ENCODE measurements at regions not wholly inside any gene's neighbourhood (a gene's known extent, or its start where the extent isn't known, plus 50 kb on each side); places are given as distances from the start of the nearest gene placed in this dataset.

DNA sequence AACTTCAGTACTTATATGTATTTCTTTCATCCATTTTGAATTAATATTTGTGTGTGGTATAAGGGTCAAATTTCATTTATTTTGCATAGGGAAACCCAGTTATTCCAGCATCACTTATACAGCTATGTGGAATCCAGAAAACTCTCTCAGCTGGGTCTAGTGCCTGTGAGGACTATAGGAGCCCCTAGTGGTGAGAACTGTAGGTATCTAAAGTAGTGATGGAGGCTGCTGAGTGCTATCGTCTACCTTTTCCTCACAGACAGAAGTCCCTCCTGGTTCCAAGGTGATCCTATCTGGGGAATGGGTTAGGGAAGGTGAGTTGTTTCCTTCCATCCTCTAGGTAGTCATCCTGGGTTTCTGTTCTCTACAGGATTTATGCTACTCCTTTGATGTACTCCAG lies 352.0 kb upstream of the C1orf87 start:
- peak; percentile 25 for DNase-seq (ENCODE audit: low spot score)

DNA sequence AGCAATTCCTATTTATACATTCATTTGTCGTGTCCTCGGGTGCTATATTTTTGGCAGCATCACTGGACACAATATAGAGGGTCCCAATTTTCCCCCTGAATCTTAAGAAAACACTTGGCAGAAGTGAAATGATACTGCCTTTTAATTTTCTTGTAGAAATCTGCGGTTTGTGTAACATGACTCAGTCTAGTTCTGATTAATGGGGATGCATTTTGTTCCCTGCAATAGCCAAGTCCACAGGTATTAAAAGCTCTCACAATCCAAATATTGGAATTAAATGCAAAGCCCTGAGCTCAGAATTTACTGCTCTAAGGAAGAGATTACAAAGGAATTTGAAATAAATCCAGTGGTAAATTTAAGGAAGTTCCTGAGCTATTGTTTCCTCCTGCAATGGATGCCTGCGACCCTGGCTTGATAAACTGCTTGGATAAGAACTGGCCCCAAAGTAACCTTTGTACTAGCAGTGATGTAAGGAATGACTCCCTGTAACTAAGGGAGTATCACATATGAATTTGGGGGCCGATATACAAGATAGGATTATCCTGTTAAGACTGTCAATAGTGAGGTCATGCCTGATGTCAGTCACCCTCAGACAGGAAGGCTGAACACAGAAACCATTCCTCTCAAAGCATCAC lies 349.7 kb upstream of the C1orf87 start:
- DNase-seq (ENCODE audit: low spot score), result no peak

DNA sequence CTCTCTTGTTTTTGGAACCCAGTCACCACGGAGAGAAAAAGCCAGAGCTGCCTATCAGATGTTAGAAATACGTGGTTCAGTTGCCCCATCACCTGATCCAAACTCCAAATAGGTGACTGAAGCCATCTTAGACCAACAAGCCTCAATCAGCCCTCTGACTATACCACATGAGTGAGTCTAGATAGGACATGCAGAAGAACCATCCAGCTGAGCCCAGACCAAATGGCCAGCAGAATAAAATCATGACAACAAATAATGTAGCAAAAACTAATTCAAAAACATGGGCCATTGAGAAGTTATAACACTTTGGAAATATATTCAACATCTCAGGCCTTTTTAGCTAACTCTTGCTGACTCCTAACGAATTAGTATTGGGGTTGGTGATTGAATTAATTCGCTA lies 348.4 kb upstream of the C1orf87 start:
- no peak for DNase-seq (ENCODE audit: low spot score)

DNA sequence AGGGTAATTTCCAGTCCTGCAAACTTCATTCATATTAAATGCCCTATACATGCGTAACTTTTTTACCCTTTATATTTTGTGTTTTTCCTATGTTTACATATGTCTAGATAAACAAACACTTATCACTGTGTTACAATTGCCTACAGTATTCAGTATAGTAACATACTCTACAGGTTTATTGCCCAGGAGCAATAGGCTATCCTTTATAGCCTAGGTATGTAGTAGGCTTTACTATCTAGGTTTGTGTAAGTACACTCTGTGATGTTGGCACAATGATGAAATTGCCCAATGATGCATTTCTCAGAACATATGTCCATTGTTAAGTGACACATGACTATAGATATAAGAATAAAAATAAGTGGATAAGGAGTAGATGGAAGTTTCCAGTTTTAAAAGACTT lies 345.5 kb upstream of the C1orf87 start:
- no peak for DNase-seq (ENCODE audit: low spot score)

DNA sequence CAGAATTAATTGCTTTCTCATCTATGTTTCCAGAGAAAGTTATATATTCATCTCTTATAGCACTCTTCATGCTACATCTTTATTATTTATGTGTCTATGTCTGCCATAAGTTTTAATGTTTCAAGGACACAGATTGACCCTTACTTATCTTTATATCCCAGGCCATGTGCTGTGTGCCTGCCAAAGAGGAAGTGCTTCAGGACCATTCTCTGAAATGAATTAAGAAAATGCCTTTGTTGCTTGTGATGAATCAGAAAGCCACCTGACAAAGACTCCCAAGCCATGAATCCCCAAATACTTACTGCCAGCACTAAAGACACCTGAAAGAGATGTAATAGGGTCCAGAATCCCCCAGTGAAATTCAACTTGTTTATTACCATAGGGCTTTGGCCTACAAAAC lies 342.1 kb upstream of the C1orf87 start:
- no peak for DNase-seq (ENCODE audit: low spot score)

DNA sequence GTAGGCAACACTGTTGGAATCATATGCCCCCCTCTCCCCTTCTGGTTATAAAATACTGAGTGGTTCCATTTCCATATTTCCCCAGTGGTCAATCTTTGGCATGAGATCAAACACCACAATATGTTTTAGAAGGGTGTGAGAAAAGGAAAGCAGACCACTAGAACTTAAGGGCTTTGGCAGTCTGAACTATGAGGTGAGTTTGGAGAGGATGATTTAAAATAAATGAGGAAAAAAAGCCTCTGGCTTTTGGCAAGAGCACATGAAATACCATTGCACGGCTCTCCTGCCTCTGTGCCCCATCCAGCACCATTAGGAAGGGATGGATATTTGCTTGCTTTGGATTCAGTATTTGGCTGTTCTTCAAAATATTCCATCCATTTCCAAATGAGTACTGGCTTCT lies 339.5 kb upstream of the C1orf87 start:
- DNase-seq (ENCODE audit: low spot score), result no peak

DNA sequence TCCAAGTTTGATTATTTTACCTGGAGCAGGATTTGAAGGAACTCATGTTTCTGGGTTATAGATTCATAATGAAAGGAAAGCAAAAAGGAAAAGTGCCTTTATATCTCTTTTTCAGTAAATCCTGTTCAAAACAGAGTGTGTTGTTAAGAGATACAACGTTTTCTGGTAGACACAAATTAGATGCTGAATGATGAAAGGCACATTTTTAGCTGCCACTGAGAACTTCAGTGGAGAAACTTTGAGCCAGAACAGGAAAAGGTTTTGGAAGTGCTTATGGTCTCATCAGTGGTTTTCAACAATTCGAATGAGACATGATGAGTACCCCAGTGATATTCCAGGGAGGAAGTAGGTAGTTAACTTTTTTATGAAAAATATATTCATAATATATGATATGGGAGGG lies 338.0 kb upstream of the C1orf87 start:
- no peak for DNase-seq (ENCODE audit: low spot score)

DNA sequence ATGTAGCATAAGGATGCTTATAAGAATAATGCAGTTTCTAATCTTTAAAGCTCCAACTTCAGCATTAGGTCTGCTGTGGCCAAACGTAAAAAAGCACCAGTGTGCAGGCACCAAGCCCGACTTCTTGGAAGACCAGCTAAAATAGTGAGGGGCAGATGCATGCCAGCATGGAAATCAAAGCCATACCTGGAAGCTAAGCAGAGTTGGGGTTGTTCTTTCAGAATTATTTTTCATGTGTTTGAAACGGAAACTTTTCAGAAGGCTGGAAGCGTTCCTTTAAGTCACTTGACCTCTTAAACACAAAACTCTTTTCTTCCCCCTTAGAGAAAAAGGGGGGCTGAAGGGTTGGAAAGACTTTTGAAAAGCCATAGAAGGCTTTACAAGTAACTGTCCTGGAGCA lies 329.2 kb upstream of the C1orf87 start:
- DNase-seq (ENCODE audit: low spot score), result no peak

DNA sequence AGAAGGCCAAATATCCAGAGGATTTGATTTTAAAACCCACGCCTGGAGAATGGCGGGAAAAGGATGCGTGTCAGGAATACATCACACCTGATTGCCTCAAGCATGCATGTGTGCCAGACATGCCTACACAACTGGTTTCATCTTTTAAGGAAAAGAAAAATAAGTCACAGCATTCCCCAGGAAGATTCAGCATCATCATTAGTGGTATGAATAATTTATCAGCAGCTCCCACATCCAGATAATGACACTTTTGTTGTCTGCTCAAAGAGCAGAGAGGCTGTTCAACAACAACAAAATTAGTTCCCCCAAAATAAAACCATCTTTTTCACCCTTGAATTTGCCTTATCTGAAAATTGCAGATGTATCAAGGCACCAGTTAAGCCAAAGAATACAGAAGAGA lies 328.6 kb upstream of the C1orf87 start:
- no peak for DNase-seq (ENCODE audit: low spot score)

DNA sequence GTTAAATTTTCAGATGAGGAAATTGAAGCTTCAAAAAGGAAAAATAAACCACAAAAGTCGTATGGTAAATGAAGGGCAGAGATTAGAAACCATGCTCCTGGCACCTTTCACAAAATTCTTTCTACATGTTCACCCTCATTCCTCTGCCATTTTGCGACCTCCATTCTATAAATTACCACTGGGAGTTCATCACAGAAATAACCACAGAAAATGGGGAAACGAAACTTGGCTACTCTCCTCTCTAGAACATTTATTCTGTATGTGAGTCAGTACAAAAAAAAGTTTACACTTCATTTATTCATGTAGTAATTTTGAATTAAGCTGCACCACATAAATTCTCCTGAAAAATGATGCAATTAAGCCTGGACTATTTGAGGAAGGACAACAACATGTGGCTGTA lies 320.9 kb upstream of the C1orf87 start:
- no peak for DNase-seq (ENCODE audit: low spot score)

DNA sequence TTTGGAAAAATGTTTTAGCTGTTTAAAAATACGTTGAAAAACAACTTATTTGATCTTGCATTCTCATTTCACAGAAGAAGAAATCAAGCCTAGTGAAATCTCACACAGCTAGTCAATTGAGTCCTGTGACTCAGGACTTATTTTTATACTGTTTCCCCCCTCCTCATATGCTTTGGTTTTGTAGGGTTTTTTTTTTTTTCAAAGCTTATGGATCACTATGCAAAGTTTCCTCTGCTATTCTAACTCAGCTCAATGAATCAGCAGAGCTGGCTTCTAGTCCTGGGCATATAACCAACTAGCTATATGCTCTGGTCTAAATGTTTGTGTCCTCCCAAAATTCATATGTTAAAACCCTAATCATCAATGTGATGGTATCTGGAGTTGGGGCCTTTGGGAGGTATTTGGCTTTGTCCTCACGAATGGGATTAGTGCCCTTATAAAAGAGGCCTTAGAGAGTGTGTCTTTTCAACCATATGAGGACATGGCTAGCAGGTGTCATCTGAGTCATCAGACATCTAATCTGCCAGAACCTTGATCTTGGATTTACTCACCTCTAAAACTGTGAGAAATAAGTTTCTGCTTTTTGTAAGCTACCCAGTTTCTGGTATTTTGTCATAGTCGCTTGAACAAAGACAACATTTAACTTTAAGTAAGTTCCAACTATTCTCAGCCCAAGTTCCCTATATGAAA lies 317.2 kb upstream of the C1orf87 start:
- DNase-seq (ENCODE audit: low spot score), result no peak

DNA sequence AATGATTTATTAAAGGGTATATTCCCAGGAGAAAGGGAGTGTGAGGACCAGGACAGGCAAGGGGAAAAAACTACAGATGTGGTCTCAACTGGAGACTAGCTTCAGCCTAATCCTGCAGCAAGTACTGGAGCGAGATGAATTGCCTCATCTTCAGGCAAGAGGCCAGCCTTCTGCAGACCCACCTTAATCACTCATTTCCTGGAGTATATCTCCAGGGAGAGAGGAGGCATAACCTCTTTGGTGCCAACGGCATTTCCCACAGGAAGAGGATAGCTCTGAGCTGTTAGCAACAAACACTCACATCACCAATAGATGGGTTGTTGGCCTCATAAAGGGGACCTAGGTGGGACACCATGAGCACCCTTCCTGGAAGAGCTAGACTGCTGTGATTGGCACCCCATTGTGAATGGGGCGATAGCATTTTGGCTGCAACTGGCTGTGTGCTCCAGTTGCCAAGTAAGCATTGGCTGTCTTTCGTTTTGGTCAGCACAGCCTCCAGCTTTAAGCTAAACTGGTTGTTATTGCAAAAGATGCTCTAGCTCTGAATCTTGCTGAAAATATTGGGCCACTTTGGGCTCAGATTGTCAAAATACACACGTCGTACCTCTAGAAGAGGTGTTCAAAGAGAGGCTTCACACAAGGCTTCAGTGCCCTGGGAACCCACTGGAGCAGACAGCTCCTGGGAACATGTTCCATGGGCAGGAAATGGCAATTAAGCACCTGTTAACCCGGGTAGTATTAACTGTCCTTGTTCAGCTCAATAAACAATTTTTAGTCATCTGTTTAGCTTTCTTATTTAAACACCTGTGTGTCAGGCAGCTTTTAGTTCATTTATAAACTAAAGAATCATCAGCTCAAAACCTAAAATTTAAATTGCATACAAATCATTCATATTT lies 314.8 kb upstream of the C1orf87 start:
- DNase-seq (ENCODE audit: low spot score), result no peak

DNA sequence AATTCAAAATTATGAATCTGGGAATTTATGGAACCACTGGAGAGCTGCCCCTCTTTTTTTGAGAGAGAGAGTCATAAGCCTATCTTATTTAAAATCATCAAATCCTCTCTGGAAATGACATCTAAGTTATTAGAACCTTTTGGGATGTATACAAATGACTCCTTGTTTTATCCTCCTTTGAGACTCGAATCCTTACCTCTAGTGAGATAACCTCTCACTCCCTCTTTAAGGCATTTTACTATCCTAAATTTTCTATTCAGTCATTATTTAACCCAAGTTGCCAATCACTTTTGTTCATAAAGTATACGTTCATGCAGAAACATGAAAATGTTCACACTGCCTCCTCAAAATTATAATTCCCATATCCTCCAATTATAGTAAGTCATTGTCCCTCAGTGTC lies 313.6 kb upstream of the C1orf87 start:
- DNase-seq (ENCODE audit: low spot score), result no peak

DNA sequence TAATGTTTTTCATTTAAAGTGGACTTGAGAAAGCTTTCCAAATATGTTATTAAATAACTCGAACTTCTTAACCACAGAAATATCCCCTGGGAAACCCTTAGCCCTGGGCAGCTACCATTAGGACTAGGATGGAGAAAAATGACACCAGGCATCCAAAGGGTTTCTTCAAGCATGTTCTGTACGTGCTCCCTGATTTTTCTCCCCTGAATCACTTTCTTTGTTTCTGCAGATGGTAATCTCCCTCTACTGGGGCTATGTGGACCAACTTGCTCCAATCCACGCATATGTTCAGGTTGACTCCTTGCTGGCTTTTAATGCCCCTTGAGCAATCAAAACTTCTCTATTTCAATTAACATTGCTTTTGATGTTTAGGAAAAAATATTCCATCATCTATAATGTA lies 312.7 kb upstream of the C1orf87 start:
- no peak for DNase-seq (ENCODE audit: low spot score)

DNA sequence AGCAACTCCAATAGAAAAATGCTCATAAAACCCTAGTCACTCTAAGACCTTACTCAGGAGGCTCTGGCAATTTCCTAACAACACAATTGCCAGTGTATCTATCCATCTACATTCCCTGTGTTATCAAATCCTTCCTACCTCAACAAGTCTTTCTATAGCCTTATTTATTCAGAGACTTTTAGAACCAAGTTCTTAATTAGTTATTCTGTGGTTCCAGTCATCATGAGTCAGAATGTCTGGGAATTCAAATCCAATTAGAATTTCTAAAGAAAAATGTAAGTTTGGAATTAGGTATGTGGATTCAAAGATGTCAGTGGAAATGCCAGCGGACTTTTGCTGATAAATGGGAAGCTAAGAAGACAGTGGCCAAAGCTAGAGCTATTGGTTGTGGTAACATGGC lies 302.6 kb upstream of the C1orf87 start:
- no peak for DNase-seq (ENCODE audit: low spot score)

DNA sequence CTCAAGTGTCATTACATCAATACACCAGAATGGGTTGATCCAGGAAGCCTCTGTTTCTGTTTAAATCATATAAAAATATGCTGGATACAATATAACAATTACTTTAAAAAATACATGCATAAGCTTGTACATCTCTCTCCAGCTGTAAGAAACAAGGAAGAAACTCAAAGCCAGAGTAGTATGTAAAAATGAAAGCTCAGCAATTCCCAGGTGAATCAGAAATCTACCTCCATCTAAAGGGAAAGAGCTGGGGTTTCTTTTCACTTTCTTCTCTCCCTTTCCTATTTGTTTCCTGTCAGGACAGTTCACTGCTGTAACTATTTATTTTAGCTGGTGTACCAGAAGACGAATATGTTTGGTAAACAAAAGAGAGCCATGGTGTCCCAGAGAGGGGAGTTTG lies 301.0 kb upstream of the C1orf87 start:
- no peak for DNase-seq (ENCODE audit: low spot score)

DNA sequence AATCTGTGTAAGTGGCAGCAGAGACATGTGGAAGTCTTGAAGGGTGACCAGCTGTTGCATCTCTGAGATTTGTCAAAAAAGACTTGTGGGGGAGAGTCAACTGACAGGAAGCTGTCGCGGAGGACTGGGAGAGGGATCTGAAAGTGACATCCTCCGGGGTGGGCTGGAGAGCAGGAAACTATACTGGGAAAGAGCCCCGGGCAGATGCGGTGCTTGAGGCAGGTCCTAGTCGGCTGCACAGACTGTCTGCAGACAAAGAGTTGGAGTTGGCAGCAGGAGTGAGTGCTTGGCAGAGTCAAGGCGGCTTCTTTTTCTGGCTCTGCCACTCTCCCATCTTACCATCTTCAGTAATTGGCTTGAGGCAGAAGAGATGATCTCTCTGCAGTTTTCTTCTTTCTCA lies 294.0 kb upstream of the C1orf87 start:
- DNase-seq (ENCODE audit: low spot score), result no peak

DNA sequence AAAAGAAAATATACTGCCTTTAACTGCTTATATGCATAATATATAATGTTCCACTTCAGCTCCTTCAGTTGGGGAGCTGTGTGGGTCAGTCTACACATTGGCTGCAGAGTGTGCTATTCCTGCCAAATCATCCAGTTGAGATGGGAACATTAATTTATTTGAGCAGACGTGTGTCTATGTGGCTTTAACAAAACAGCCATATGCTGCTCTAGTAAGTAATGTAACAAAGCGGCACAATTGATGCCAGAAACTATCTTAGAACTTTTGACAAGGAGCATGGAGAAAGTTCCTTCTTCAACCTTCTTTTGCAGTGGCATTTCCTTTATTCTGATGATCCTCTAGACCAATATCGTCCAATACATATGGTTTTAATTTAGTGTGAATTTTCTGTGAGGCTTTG lies 285.9 kb upstream of the C1orf87 start:
- DNase-seq (ENCODE audit: low spot score), result no peak

DNA sequence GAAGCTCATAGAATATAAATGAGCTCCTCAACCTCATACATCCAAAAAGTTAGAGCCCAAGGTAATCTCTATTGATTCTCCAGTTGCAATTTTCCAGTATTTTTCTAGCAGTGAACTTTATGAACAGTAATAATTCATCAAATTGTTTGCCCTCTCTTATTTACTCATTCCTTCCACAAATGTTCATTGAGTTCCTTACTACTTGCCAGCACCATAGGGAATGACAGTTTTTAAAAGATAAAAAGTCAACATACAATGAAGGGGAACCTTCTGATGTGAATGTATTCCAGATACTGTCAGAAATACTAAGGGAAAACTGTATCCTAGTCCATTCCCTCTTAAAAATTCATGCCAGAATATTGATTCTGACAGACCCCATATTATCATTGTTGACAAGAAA lies 277.0 kb upstream of the C1orf87 start:
- DNase-seq (ENCODE audit: low spot score), result no peak

DNA sequence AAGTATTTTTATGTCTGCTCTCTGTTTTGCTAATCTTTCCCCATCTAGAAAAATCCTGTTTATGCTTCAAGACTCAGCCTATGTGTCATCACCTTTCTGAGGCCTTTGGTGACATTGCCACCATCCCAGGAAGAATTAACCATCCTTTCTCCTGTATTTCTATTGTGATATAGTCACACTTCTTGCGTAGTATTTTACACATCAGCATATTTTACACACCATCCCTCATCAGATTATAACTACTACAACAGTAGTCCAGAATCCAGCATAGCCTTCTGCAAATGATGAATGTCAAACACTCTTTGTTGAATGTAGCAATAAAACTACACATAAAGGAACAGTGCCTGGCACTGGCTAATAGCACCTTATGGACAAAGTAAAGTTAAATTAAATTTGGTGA lies 275.3 kb upstream of the C1orf87 start:
- no peak for DNase-seq (ENCODE audit: low spot score)

DNA sequence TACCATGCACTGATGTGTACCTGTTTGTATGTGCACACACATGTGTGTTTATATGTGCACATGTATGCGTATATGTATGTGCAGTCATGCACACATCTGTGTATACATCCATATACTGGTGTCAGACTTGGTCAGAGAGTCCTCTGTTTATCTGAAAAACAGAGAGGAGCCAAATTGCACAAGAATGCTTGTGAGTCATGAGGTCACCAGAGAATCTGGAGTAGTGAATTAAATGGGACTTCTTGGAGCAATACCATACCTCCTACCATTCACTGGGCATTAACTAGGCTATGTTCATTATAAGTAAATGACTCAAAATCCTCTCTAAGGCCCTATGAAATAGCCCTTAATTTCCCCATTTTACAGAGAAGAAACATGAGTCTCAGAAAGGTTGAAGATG lies 272.1 kb upstream of the C1orf87 start:
- peak; percentile 3 for DNase-seq (ENCODE audit: low spot score)

DNA sequence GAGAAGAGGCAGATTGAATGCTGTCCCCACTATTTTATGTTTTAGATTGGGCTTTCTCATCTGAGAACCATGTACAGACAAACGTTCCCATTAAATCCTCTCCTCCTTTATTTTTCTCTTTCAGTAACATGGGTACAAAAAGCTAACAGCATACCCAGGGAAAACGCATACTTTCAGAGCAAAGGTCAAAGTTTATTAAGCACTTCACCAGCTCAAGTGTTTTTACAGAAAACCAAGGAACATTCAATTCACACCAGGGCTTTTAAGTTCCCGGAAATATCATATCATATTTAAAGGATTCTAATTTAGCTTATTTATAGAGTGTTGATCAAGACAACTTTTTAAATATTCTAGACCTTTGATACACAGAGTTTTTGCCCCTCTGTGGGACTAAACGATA lies 271.5 kb upstream of the C1orf87 start:
- DNase-seq (ENCODE audit: low spot score), result no peak

DNA sequence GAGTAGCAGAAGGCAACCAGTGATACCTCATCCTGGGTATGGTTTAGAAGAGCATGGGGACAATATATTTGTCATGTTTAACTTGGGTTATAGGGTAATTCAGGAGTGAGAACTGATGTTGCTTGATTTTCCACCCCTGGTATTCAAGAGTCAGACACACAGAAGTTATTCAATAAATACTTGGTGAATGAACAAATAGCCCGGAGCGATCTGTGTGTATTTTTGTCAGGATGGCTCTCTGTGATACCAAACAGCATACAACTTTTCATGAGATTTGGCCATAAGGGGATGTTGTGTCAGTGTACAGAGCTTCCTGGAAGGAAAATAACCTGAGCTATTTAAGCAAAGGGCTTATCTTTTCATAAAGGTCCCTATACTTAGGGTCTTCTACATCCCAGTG lies 270.2 kb upstream of the C1orf87 start:
- DNase-seq (ENCODE audit: low spot score), result no peak

All from GM03348 (cell line).